Trophoblast cell (in vitro differentiated cells and primary cell): ENCODE measurements at regions not wholly inside any gene's neighbourhood (a gene's known extent, or its start where the extent isn't known, plus 50 kb on each side); places are given as distances from the start of the nearest gene placed in this dataset.

Source experiments
- DNase-seq, 2 donors: peaks; one replicate each; pipeline ENCODE4 v3.0.0-alpha.2; 2016
- H2AFZ ChIP-seq: 2 replicates; pipeline ENCODE4 v1.6.1; 2013; ENCODE audit warnings: low read length, moderate library complexity, mild to moderate bottlenecking; ENCODE audit not compliant: insufficient read depth, poor library complexity
- H2AK5ac ChIP-seq: 2 replicates; pipeline ENCODE4 v1.6.1; 2013; ENCODE audit warnings: mild to moderate bottlenecking, low read length
- H2BK120ac ChIP-seq: 2 replicates; pipeline ENCODE4 v1.6.1; 2013; ENCODE audit warnings: low read length, mild to moderate bottlenecking, moderate library complexity; ENCODE audit not compliant: insufficient read depth, poor library complexity
- H2BK12ac ChIP-seq: 2 replicates; pipeline ENCODE4 v1.6.1; 2013; ENCODE audit warnings: mild to moderate bottlenecking, low read length, moderate library complexity
- H2BK5ac ChIP-seq: 2 replicates; pipeline ENCODE4 v1.6.1; 2013; ENCODE audit warnings: low read length, low read depth, moderate library complexity, mild to moderate bottlenecking; ENCODE audit not compliant: poor library complexity
- H3K14ac ChIP-seq: 2 replicates; pipeline ENCODE4 v1.6.1; 2013; ENCODE audit warnings: mild to moderate bottlenecking, low read length
- H3K18ac ChIP-seq: 2 replicates; pipeline ENCODE4 v1.6.1; 2013; ENCODE audit warnings: mild to moderate bottlenecking, low read length
- H3K23ac ChIP-seq: 2 replicates; pipeline ENCODE4 v1.6.1; 2013; ENCODE audit warnings: low read length
- H3K27ac ChIP-seq: 2 replicates; pipeline ENCODE4 v1.5.1; 2013; ENCODE audit warnings: low read depth, mild to moderate bottlenecking, inconsistent platforms, low read length, moderate library complexity
- H3K27me3 ChIP-seq: 2 replicates; pipeline ENCODE4 v1.6.1; 2013; ENCODE audit warnings: inconsistent platforms, mild to moderate bottlenecking, low read length, moderate library complexity; ENCODE audit not compliant: insufficient read depth
- H3K36me3 ChIP-seq, 2 experiments: 1 replicate in 1 of 2; 2 replicates in 1 of 2; pipeline ENCODE4 v1.6.1; 2013; ENCODE audit warnings: low read length in 2 of 2, mild to moderate bottlenecking in 2 of 2, moderate library complexity in 1 of 2; ENCODE audit not compliant: insufficient read depth in 2 of 2, control insufficient read depth in 1 of 2
- H3K4ac ChIP-seq: 2 replicates; pipeline ENCODE4 v1.6.1; 2013; ENCODE audit warnings: low read depth, mild to moderate bottlenecking, low read length, moderate library complexity
- H3K4me1 ChIP-seq, 2 experiments: 1 replicate in 1 of 2; 2 replicates in 1 of 2; pipeline ENCODE4 v1.6.1; 2013; ENCODE audit warnings: low read length in 2 of 2, mild to moderate bottlenecking in 2 of 2, moderate library complexity in 1 of 2; ENCODE audit not compliant: insufficient read depth in 2 of 2, control insufficient read depth in 1 of 2
- H3K4me2 ChIP-seq: 2 replicates; pipeline ENCODE4 v1.6.1; 2013; ENCODE audit warnings: inconsistent platforms, mild to moderate bottlenecking, low read length, moderate library complexity
- H3K4me3 ChIP-seq: 2 replicates; pipeline ENCODE4 v1.5.1; 2013; ENCODE audit warnings: mild to moderate bottlenecking, low read depth, low read length, inconsistent platforms
- H3K79me1 ChIP-seq: one replicate; pipeline ENCODE4 v1.6.1; 2013; ENCODE audit warnings: low read length
- H3K79me2 ChIP-seq: 2 replicates; pipeline ENCODE4 v1.6.1; 2013; ENCODE audit warnings: low read length, mild to moderate bottlenecking; ENCODE audit not compliant: control insufficient read depth, insufficient read depth, poor library complexity
- H3K9ac ChIP-seq: 2 replicates; pipeline ENCODE4 v1.6.1; 2013; ENCODE audit warnings: mild to moderate bottlenecking, low read length
- H3K9me3 ChIP-seq: 2 replicates; pipeline ENCODE4 v1.6.1; 2013; ENCODE audit warnings: low read depth, mild to moderate bottlenecking, control low read depth, inconsistent platforms, low read length; ENCODE audit not compliant: insufficient read depth
- H4K12ac ChIP-seq: 2 replicates; pipeline ENCODE4 v1.6.1; 2013; ENCODE audit warnings: low read depth, mild to moderate bottlenecking, low read length, moderate library complexity
- H4K8ac ChIP-seq: 2 replicates; pipeline ENCODE4 v1.6.1; 2013; ENCODE audit warnings: low read depth, mild to moderate bottlenecking, low read length, moderate library complexity
- H4K91ac ChIP-seq: one replicate; pipeline ENCODE4 v1.6.1; 2013; ENCODE audit warnings: low read depth, mild to moderate bottlenecking, low read length, moderate library complexity
- WGBS: extraction: QIAGEN DNeasy Blood & Tissue Kit; methylation state at CpG from one replicate; pipeline ENCODE4 v1.1.7; 2013; ENCODE audit warnings: missing lambda C conversion rate; ENCODE audit not compliant: insufficient read length, insufficient coverage; ENCODE audit errors: extremely low coverage; 5-methylcytosine and 5-hydroxymethylcytosine counted together

DNA sequence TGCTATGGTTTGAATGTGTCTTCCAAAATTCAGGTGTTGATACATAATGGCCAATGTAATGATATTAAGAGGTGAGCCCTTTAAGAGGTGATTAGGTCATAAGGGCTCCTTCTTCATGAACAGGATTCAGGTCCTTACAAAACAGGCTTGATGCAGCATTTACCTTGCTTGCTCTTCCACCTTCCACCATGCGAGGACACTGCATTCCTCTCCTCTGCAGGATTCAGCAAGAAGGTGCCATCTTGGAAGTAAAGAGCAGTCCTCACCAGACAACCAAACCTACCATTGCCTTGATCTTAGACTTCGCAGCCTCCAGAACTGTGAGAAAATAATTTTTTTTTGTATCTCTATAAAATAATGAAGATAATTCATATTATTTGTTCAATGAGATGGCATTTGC is 314.0 kb upstream of the SMARCA2 start:
- Histone ChIP-seq H3K4me1 (no peaks in the 10 kb centered on the region), H2BK5ac (no peak overlapping the region), H4K91ac (no peak overlapping the region), H3K27ac (no peak overlapping the region), H2AK5ac (no peak overlapping the region), H2BK12ac (no peak overlapping the region), H4K12ac (no peak overlapping the region), H3K4ac (no peak overlapping the region), H3K14ac (no peak overlapping the region), H3K9ac (no peak overlapping the region), H3K9me3 (no peaks in the 10 kb centered on the region), H3K27me3 (no peaks in the 10 kb centered on the region), H2AFZ (no peak overlapping the region), H3K36me3 (no peaks in the 10 kb centered on the region), H3K4me2 (no peak overlapping the region), H3K23ac (no peak overlapping the region), H3K18ac (no peak overlapping the region), H4K8ac (no peak overlapping the region), H2BK120ac (no peak overlapping the region), H3K79me1 (no peaks in the 10 kb centered on the region), H3K4me3 (no peak overlapping the region), H3K79me2 (no peaks in the 10 kb centered on the region)
- no CpG with 5 or more reads among the region's 2 CpGs for WGBS
- DNase-seq = peak in 1 of 2 donors; percentile 24

DNA sequence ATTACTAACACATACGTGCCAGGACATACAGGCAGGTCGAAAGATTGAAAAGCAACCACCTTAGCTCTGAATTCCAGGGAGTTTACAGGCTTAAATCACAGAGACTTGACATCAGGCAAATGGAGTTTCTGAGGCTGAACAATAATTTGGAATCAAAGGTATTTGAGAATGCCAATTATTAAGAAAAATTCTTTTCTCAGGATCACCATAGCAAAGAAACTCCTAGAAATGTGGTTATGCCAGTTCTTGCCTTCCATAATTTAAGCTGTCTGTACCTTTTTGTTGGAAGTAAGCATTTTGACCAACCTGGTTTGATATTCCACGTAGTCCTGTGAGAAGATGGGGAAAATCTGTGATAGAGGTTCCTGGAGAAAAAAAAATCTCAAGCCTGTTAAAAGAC is 312.4 kb upstream of the SMARCA2 start:
- Histone ChIP-seq H2AFZ (no peak overlapping the region), H3K9ac (no peak overlapping the region), H2AK5ac (no peak overlapping the region), H4K8ac (no peak overlapping the region), H3K4ac (no peak overlapping the region), H3K79me1 (no peaks in the 10 kb centered on the region), H2BK5ac (no peak overlapping the region), H3K79me2 (no peaks in the 10 kb centered on the region), H3K27me3 (no peaks in the 10 kb centered on the region), H2BK120ac (no peak overlapping the region), H2BK12ac (no peak overlapping the region), H3K23ac (no peak overlapping the region), H3K4me2 (no peak overlapping the region), H3K9me3 (no peaks in the 10 kb centered on the region), H3K27ac (no peak overlapping the region), H4K91ac (no peak overlapping the region), H3K14ac (no peak overlapping the region), H3K18ac (no peak overlapping the region), H4K12ac (no peak overlapping the region), H3K4me1 (no peaks in the 10 kb centered on the region), H3K36me3 (no peaks in the 10 kb centered on the region), H3K4me3 (no peak overlapping the region)
- DNase-seq = peak; percentile 69 to 96
- WGBS = no CpG with 5 or more reads among the region's 3 CpGs

DNA sequence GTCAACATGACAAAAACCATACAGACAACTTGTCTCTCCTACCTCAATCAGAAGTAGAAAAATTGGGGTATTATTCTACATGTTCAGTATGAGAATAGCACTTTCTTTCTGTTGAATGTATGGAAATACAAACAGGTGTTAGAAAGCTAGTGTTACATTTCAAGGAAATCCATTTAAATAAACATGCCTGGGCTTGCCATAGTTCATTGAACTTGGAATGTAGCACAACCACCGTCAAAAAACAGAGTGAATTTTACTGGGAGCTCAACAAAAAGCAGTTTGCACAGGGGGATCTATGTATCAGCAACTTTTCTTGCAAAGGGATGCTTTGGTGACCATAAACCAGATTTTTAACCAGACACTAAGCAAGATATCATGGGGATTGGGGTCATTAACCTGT is 307.9 kb upstream of the SMARCA2 start:
- H3K23ac ChIP-seq = no peak overlapping the region
- H3K9ac ChIP-seq = no peak overlapping the region
- no peak overlapping the region for H3K27ac ChIP-seq
- H4K91ac ChIP-seq = no peak overlapping the region
- H4K8ac ChIP-seq = no peak overlapping the region
- WGBS = no CpG with 5 or more reads among the region's 1 CpG
- no peak overlapping the region for H3K14ac ChIP-seq
- H3K4me3 ChIP-seq = no peak overlapping the region
- no peak overlapping the region for H3K4me2 ChIP-seq
- no peaks in the 10 kb centered on the region for H3K4me1 ChIP-seq
- H3K79me2 ChIP-seq = no peaks in the 10 kb centered on the region
- H3K79me1 ChIP-seq = no peaks in the 10 kb centered on the region
- no peak overlapping the region for H2AFZ ChIP-seq
- H3K9me3 ChIP-seq = no peaks in the 10 kb centered on the region
- DNase-seq = peak in 1 of 2 donors; percentile 30
- no peak overlapping the region for H2AK5ac ChIP-seq
- no peaks in the 10 kb centered on the region for H3K36me3 ChIP-seq
- H4K12ac ChIP-seq = no peak overlapping the region
- H3K27me3 ChIP-seq = no peaks in the 10 kb centered on the region
- H2BK12ac ChIP-seq = no peak overlapping the region
- H2BK5ac ChIP-seq = no peak overlapping the region
- no peak overlapping the region for H2BK120ac ChIP-seq
- no peak overlapping the region for H3K18ac ChIP-seq
- no peak overlapping the region for H3K4ac ChIP-seq

DNA sequence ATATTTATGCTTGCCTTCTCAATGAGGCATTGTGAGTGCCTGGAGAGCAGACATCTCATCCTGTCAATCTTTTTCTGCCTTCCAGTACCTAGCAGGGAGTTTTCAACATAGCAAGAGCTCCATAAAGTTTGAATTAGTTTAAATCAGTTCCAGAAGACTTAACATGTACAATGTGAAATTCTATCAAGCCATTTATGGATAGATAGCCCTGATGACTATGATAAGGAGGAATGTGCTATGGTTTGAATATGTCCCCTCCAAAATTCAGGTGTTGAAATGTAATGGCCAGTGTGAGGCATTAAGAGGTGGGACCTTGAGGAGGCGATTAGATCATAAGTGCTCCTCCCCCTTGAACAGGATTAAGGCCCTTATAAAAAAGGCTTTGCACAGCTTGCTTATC is 306.9 kb upstream of the SMARCA2 start:
- Histone ChIP-seq H4K91ac (peak overlapping the region; percentile 55), H3K27ac (no peak overlapping the region), H2BK5ac (no peak overlapping the region), H3K14ac (no peak overlapping the region), H3K4me1 (no peaks in the 10 kb centered on the region), H4K8ac (no peak overlapping the region), H2BK12ac (peak overlapping the region; percentile 64), H3K9me3 (no peaks in the 10 kb centered on the region), H3K4me3 (no peak overlapping the region), H2AK5ac (no peak overlapping the region), H3K36me3 (no peaks in the 10 kb centered on the region), H3K79me1 (no peaks in the 10 kb centered on the region), H3K18ac (no peak overlapping the region), H3K23ac (no peak overlapping the region), H3K4me2 (no peak overlapping the region), H3K79me2 (no peaks in the 10 kb centered on the region), H4K12ac (no peak overlapping the region), H2BK120ac (no peak overlapping the region), H2AFZ (no peak overlapping the region), H3K27me3 (no peaks in the 10 kb centered on the region), H3K9ac (no peak overlapping the region), H3K4ac (no peak overlapping the region)
- no CpG with 5 or more reads among the region's 1 CpG for WGBS
- DNase-seq = no peak
